EH (cell line): ENCODE measurements at regions not wholly inside any gene's neighbourhood (a gene's known extent, or its start where the extent isn't known, plus 50 kb on each side); places are given as distances from the start of the nearest gene placed in this dataset.
"Not testable (repeated sequence)": the region's sequence is repeated elsewhere in the genome, so short reads cannot be mapped to it uniquely, and the experiment has no call there.

Experiments used
- DNase-seq: peaks from one replicate; pipeline ENCODE4 v3.0.0-alpha.2; 2015; ENCODE audit warnings: low read depth

- DNase-seq, result no peak
Measured at GRCh38 chr6:9101920-9102319, 666.6 kb upstream of the SLC35B3 start.

DNA sequence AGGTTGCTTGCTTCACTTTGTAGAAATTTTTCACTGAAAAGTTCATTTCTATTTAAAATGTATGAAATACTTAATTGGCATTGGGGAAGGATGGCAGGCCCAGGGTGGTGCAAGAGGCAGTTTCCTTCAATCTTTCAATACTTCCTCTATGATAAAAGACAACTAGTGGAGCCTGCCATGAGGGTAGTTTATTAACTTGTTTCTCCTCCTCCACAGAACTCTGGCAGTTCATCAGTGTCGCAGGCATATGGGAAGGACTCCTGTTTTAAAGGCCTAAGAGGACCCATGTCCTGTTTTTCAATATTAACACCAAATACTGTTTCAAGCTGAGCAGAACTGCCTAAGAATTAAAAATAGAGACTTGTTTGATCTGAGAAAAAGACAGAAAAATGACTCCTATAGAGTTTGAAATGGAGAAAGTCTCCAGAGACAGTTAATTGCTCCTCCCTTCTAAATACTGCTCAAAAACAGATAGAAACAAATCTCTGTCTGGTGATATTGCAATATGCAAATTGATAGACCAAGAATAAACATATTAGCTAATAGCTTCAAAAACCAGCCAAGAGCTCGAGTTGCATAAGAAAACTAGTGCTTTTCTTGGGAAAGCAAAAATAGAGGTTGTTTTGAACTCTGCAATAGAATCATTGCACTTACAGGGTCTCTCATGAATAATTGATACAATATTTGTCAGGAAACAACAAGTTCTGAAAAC lies 665.7 kb upstream of the SLC35B3 start:
- DNase-seq, result no peak

DNA sequence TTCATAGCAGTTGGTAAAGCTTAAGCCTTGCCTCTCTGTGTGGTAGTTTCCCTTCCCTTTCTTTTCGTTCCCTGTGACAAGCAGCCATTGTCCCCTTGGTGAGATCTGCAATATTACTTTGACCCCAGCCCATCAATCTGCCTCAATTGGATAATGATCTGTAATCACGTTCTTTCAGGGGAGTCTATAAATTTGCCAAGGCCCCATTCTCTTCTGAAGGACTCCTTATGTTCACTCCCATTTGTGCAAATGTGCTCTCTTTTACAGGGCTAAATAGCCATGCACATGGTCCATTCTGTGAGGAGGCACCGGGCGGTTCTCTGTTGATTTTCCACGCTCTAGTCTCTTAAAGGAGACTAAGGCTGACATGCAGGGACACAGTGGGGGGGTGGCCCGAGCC lies 660.4 kb upstream of the SLC35B3 start:
- DNase-seq, result no peak

DNA sequence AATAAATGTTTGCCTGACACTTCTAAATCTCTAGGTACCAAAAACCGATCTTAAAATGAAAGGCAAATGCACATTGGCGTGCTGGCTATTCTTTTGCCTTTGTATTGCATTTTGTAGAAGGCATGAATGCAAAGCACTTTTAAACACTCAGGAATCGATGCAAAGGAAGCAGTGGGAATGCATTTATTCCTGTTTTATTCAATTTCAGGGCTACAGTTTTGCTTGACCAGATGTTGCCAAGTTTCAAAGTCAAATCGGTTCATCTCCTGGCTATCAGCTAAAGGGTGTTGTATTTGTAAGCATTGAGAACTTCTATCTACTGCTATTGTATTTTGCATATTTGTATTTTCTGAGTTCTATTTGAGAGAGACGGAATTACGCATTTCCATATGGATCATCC lies 659.8 kb upstream of the SLC35B3 start:
- no peak for DNase-seq

DNA sequence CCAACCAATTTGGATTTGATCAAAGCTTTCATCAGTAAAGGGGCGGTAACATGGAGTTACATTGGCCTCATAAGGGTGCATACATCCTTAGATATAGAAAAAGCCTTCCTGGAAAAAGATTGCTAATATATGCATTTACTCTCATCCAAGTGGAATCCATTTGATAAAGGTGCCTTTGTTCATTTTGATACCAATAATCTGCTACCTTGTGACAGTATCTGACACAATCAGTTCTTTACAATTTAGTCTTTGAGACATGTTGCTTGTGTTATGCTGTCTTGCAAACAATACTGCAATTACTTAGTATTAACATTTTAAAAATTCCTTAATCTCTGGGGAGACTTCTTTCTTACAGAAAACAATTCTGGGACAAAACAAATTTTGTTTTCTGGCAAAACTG lies 654.4 kb upstream of the SLC35B3 start:
- no peak for DNase-seq

DNA sequence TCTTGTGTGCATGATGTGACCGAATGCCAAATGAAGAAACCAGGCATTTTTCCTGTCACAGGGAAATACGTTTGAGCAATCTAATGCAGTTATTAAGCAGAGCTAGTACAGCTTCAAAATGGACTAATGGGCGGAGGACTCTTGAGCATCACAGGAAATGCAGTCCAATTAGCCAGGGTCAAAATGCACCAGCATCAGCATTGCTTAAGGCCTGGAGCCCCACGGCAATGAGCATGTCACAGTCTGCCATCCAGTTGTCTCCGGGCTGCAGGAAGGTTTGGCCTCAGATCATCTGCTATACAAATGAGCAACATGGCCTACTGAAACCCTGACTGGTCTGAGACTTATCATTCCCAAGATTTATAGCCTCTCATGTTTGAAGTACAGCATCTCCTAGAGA lies 652.1 kb upstream of the SLC35B3 start:
- no peak for DNase-seq

DNA sequence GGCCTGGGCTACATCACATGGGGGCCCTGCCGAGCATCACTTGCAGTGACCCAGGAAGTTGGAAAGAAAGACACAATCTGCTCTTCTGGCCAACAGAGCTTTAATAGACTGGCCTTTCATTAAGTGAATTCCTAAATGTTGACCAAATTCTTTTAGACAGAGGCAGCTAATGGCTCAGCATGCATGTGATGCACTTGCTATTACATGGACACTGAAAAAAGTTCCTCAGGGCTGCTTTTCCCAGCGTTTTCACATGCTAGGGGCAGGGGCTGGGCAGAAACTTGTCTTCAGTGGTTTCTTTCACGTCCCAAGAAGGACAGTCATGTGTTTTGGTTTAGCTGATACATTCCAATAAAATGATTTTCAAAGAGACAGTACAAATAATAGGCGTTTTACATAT lies 651.0 kb upstream of the SLC35B3 start:
- peak; percentile 75 for DNase-seq

GRCh38 chr6:9085709-9086070 lies 650.3 kb upstream of the SLC35B3 start:
- DNase-seq, result no peak

DNA sequence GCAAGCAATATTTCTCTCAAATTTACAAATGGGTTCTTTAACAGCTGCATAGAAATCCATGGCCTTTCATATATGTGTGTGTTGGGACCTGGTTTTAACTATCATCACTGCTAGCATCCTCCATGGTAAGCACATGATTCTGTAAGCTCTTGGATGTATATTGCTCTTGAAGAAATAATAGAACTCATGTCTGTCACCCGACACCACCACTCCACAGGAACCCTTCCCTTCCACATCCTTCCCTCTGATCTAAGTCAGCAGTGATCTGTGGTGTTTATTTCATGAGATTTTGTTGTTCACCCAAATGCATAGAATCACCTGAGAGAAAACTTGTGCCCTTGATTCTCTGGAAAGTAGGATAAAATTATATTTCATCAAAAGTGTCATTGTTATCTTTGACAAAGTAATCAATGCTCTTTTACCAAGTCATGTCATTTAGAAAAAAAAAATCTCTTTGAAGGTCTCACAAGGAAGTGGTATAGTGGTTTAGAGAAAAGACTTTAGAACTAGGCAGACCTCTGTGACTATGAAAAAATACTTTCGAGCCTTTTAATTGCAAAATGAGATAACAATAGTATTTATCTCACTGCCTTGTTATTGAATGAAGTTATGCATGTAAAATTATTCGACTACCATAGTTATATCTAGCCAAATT lies 649.8 kb upstream of the SLC35B3 start:
- DNase-seq, result no peak

GRCh38 chr6:9083108-9083507 lies 647.8 kb upstream of the SLC35B3 start:
- no peak for DNase-seq

GRCh38 chr6:9066726-9067125 lies 631.4 kb upstream of the SLC35B3 start:
- DNase-seq, result no peak

GRCh38 chr6:9064156-9064555 lies 628.8 kb upstream of the SLC35B3 start:
- no peak for DNase-seq

DNA sequence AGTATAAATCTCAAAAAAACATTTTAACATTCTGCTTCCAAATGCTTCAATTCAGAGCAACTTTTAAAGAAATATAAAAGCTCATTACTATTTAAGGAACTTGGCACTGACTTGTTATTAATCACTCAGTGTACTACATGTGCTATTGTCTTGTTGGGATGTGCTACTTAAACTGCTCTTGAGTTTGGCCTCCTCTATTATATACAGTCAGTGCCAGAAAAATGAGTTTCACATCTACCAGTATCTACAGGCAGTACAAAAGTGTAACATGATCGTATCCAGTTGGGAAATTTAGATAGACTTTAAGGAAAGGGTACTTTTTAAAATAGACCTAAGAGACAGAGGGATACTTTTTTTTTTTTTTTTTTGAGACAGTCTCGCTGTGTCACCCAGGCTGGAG lies 627.3 kb upstream of the SLC35B3 start:
- DNase-seq, result no peak

- no peak for DNase-seq
Measured at GRCh38 chr6:9057937-9058336, 622.6 kb upstream of the SLC35B3 start.

DNA sequence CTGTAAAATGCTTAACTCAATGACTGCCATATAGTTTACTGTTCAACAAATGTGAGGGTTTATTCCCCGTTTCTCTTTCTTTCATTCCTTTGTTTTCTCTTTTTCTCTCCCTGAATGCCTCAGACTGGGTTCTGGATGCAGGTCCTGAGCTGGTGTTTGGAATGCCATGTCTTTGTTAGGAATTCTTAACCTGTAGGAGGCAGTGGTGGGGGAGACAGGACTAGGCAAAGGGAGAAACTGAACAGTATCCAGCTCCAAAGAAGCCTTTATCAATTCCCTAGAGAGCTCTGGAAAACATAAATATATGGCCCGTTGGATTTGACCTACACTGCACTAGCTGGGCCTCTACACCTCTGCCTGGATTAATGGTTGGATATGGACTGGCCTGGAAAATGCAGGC lies 621.2 kb upstream of the SLC35B3 start:
- no peak for DNase-seq

DNA sequence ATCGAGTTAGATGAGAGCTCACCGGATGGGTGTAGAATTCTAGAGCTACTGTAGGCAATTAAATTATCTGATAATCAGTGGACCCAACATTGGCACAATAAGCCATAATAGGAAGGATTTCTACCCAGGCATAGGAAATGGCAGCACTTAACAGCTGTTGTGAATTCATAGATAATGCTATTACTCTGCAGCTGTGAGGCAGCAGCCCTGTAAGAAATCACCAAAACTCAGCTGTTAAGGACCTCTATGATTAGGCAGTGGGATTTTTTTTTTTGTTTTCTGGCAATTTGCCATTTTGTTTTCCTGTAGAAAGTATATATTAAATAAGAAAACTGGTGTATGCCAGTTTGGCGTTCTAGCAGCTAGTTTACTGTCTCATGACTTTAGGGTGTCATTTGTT lies 609.1 kb upstream of the SLC35B3 start:
- DNase-seq, result no peak

DNA sequence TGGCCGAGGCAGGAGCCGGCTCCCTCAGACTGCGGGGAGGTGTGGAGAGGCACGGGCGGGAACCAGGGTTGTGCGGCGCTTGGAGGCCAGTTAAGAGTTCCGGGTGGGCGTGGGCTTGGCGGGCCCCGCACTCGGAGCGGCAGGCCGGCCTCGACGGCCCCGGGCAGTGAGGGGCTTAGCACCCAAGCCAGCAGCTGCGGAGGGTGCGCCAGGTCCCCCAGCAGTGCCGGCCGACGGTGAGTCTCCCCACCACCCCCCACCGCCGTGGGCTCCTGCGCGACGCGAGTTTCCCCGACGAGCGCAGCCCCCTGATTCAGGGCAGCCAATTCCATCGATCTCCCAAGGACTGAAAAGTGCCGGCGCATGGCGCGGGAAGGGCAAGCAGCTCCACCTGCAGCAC lies 605.4 kb upstream of the SLC35B3 start:
- no peak for DNase-seq

GRCh38 chr6:9039258-9039657 lies 603.9 kb upstream of the SLC35B3 start:
- DNase-seq, result no peak

GRCh38 chr6:9028086-9028485 lies 592.7 kb upstream of the SLC35B3 start:
- DNase-seq, result peak; percentile 36

GRCh38 chr6:9025796-9026394 lies 590.5 kb upstream of the SLC35B3 start:
- DNase-seq, result peak; percentile 24

- DNase-seq, result no peak
Measured at GRCh38 chr6:9025228-9025627, 589.9 kb upstream of the SLC35B3 start.

- not testable (repeated sequence) for DNase-seq
Measured at GRCh38 chr6:9024246-9024645, 588.9 kb upstream of the SLC35B3 start.

- DNase-seq, result no peak
Measured at GRCh38 chr6:9020001-9020400, 584.7 kb upstream of the SLC35B3 start.

DNA sequence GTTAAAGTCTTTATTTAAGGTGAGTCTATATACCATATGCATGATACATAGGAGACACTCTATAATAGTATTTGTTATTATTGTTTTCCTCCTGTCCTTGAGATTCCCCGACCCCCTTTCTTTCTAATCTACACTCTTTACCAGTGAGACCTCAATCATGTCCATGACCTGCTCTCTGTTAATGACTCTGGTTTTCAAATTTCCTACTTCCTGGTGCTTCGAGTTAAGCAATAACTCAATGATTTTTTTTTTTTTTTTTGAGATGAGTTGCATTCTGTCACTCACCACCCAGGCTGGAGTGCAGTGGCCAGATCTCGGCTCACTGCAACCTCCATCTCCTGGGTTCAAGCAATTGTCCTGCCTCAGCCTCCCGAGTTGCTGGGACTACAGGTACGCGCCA lies 574.6 kb upstream of the SLC35B3 start:
- no peak for DNase-seq
